ENCODE measurements at regions not wholly inside any gene's neighbourhood (a gene's known extent, or its start where the extent isn't known, plus 50 kb on each side); places are given as distances from the start of the nearest gene placed in this dataset.
A peak's percentile ranks its signal among the peaks of the same experiment; 100 is the strongest.
"Not testable (repeated sequence)": the region's sequence is repeated elsewhere in the genome, so short reads cannot be mapped to it uniquely, and the experiment has no call there.

DNA sequence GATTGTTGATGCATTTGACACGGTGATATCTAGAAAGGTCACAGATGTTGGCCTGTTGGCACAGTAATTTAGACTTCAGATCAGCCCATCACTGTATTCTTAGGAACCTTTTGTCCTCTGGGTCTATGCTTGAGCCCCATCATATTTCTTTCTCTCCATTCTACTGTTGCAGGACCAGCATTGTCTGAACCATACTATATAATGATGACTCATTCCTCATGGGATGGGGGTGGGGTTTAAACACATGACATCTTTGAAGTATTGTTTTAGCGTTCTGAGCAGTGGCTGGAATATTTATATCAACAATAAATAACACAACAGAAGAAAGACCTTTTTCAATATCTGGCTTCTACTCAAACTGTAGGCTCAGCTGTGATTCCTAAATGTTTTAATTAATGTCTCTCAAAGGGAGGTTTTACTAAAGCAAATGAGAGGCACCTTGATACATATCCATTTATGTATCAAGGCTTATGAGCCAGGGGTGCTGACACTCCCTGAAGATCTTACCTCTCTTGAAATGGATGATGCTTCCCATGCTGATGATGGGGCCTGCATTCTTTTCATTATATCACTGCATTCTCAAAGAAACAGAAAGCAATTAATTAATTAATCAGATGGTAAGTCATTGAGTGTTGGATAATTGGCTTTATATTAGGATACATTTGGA is 379.0 kb upstream of the GOT2 start:
- DNase-seq (ENCODE audit: low spot score) = no peak

DNA sequence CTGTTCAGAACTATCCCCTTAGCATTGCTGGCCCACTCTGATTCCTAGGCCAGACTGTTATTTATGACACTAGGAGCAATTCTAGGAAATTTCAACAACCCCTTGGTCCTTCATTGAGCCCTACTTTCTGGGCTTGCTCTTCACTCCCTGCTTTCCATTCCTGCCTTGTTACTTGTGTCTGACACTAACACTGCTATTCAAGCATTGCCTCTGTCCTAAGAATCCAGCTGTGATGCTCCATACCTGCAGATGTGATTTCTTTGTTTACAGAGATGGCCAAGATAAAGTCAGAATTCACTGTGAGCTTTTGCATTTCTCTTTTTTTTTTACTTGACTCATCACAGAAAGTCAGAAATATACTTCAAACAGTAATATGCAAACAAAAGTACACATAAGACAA is 377.2 kb upstream of the GOT2 start:
- DNase-seq (ENCODE audit: low spot score) = no peak

DNA sequence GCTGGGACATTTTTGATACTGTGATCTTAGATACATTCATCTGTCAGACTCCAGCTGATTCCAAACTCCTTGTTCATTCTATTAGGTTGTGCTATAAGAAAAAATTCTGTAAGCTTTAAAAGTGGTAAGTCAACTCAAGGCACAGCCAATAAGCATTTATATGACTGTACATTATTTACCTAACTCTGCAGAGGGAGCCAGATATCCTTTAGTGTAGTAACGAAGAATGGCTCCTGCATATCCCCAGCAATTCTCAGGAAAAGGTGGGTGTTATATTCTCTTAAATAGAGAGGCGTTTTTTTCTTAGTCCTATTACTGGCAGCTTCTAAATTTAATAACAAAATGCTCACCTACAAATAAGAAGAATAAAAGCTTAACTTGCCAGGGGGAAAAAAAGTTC is 374.3 kb upstream of the GOT2 start:
- no peak for DNase-seq (ENCODE audit: low spot score)

DNA sequence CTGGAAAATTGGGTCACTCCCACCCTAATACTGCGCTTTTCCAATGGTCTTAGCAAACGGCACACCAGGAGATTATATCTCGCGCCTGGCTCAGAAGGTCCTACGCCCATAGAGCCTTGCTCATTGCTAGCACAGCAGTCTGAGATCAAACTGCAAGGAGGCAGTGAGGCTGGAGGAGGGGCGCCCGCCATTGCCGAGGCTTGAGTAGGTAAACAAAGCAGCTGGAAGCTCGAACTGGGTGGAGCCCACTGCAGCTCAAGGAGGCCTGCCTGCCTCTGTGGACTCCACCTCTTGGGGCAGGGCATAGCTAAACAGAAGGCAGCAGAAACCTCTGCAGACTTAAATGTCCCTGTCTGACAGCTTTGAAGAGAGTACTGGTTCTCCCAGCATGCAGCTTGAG is 362.6 kb upstream of the GOT2 start:
- not testable (repeated sequence) for DNase-seq (ENCODE audit: low spot score)

DNA sequence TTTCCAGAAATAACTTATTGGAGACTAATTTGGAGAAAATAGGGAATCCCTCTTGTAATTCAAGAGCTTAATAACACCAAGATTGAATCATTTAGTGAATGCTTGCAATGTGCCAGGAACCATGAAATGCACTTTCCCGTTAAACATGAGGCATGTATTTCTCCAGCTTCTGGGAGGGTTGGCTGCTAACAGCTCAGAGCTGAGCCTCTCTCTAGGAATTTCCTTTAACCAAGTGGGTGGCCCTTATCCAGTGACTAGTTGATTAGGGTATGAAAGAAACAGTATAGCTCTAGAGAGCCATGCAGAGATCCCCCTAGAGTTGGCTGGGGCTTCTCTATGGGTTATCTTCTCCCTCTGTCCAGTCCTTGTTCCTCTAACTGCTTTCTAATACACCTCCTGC is 356.4 kb upstream of the GOT2 start:
- DNase-seq (ENCODE audit: low spot score) = no peak

DNA sequence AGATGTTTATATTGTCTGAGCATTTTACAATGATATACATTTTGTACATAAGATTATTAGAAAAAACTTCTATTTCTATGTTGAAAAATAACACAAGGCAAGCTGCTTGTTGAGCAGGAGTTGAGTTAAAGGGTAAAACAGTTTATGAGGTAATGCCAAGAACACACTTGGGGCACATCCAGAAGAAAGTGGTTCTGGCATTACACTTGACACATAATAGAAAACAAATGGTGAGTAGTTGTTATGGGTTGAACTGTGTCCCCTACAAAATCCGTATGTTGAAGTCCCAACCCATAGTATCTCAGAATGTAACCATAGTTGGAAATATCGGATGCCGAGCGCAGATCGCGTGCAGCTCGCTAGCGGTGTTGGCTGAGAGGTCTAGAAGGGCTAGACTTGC is 354.3 kb upstream of the GOT2 start:
- no peak for DNase-seq (ENCODE audit: low spot score)

DNA sequence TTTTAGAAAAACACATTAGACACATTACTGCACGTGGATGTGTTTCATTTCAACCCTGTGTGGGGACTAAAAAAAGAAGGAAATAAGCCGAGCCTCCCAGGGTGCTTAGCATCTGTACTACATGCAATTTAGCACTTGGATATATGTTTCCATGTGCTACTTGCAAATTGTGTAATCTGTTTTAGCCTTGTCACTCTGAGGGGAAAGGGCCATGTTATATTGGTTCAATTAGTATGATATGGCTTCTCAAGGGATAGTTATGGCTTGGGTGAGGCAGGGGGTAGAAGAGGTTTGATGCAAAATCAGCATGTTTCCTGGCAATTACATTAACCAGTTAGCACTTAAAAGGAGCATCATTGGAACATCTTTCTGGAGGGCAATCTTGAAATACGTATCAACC is 353.5 kb upstream of the GOT2 start:
- no peak for DNase-seq (ENCODE audit: low spot score)

DNA sequence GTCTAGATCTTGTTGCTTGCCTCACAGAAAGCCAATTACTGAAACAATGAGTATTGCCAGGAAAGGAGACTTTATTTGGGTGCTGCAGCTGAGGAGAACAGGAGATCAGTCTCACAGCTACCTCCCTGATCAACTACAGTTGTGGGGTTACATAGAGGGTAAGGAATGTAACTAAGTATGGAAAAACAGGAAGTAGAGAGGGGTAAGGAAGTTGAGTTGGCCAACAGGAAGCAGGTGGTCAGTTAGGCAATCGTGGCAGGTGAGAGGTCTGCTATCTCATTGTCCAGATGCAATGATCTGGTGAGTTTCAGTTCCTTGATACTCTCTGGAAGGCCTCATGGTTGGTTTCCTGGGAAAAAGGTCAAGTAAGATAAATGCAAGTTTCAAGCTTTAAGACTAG is 333.1 kb upstream of the GOT2 start:
- DNase-seq (ENCODE audit: low spot score) = peak; percentile 31

DNA sequence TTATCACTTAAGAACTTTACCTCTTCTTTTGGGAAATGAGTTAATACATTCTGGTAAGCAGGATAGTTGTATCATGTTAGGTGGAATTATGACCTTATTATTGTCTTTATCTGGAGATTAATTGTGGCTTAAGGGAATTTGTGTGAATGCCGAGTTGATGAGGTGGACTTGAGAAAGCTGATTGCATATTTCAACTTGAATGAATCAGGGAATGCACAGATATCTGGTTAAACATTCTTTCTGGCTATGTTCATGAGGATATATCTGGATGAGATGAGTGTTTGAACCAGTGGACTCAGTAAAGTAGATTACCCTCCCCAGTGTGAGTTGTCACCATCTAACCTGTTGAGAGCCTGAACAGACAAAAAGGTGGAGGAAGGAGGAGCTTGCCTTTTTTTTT is 326.1 kb upstream of the GOT2 start:
- DNase-seq (ENCODE audit: low spot score) = peak; percentile 50

DNA sequence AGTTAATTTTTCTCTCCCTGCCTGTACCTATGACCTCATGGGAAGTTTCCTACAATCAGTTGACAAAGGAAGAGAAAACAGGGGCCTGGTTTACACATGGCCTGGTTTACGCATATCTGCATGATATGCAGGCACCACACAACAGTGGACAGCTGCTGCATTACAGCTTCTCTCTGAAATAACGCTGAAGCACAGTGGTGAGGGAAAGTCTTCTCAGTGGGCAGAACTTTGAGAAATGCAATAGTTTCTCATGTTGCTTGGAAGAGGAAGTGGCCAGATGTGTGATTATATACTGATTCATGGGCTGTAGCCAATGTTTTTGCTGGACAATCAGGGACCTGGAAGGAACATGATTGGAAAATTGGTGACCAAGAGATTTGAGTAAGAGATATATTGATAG is 324.1 kb upstream of the GOT2 start:
- DNase-seq (ENCODE audit: low spot score) = no peak

DNA sequence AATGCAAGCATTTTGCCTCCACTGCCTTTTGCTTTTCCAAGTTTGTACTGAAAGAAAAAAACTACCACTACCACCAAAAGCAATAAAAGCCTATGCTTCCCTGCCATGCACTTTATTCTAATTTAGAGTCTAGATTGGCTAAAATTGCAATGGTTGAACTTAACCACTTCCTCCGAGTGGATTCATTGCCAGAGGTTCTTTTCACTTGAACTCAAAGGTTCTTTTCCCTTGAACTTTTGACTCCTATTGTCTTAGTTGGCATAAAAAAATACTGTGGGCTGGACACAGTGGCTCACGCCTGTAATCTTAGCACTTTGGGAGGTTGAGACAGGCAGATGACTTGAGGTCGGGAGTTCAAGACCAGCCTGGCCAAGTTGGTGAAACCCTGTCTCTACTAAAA is 319.8 kb upstream of the GOT2 start:
- DNase-seq (ENCODE audit: low spot score) = no peak

DNA sequence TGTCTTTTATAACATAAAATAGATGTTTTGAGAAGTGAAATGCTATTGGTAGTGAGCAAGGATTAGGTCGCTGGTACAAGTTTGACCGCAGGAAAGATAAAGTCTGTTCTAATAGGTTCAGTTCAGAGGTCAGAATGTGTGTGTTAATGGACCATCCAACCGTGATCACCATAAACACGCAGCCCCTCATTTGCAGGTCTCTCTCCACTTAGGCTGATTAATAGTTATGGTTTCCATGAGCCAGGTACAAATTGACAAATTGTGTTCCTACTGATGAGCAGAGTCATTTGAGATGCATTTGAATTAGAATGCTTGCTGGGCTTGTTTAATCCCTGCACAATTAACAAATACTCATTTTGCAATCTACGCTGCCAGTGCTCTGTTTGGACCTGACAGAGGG is 318.1 kb upstream of the GOT2 start:
- DNase-seq (ENCODE audit: low spot score) = no peak

DNA sequence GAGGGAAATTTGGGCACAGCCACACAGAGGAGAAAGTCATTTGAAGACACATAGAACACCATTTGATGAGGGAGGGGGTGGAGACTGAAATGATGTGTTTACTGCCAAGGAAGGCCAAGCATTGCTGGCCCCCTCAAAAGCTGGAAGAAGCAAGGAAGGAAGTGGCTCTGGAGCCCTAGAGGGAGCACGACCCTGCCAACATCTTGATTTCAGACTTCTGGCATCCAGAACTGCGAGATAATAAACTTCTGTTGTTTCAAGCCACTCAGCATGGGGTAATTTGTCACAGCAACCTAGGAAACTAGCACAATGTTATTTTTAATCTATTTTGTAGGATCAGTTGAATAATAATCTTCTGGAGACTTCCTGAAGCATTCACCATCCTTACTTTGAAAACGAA is 314.8 kb upstream of the GOT2 start:
- DNase-seq (ENCODE audit: low spot score) = no peak

DNA sequence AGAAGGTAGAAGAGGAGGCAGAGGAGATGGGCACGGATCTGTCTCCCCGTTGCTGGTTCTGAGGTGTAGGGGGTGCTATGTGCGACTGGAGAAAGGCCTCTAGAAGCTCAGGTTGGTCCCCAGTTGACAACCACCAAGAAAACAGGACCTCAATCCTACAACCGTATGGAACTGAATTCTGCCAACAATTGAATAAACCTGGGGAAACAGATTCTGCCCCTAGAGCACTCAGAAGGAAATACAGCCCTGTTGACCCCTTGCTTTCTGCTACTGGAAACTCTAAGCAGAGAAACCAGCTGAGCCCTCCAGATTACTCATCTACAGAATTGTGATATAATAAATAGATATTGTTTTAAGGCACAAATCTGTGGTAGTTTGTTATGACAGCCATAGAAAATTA is 313.0 kb upstream of the GOT2 start:
- peak; percentile 10 for DNase-seq (ENCODE audit: low spot score)

DNA sequence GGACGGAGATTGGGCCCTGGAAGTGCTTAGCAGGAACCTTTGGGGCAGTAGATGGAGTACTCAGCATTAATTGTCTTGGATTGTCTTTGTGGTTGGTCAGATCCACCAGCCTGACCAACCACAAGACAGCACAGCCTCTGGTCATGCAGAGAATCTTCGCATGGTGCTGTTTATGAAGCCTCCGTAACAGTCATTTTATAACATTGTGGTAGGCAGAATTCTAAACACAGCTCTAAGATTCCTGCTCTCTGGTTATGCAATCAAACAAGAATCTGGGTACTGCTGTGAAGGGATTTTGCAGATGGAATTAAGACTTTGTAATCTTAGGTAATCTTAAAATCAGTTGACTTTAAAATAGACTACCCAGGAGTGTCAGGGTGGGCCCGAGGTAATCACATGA is 312.2 kb upstream of the GOT2 start:
- DNase-seq (ENCODE audit: low spot score) = no peak

DNA sequence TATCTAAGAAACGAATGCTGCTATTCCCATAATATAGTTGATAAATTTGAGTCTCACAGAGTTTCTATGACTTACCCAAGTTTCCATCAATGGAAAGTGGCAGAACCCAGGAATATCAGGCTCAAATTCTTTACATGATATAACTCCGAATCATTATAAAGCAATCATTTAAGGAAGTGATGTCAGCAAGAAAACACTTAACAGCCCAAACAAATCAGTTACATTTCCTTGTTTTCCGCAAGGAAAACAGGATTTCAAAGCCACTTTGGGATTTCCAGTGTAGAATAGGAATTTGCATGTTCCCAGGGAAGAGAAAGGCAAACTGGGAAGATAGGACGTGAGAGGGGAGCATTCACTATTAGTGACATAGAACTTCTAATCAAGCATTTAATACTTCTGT is 311.4 kb upstream of the GOT2 start:
- DNase-seq (ENCODE audit: low spot score) = no peak

DNA sequence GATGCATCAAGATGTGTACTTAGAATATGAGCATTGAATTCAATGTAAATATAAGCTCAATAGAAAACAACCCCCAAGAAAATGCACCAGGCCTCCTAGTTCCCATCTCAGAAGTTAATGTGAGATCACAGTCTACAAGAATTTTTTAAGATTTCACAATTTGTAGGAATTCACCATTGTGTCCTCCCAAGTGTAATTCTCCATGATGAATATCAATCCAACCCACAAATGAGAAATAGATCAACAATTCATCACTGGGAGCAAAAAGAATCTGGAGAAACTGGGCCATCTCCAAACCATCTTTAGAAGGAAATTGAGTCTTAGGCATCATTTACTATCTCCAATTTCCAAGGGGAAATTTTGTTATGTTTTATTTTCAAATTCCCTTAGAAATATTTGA is 310.5 kb upstream of the GOT2 start:
- no peak for DNase-seq (ENCODE audit: low spot score)

DNA sequence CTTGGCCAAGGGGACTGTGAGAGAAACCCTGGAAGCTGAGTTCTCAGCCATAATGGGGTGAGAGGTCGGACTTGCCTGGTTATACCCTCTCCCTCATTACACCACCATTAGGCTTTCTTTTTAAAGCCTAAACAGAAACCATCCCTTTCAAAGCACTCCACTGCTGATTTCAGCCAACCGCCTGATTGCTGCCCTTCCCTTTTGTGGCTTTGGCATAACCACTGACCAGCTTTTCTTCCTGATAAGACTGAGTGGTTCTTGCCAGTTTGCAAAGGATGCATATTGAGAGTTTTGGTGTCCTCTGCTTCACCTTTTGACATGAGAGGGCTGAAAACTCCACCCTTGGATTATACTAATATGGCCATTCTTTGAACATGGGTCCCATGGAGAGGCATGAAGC is 308.2 kb upstream of the GOT2 start:
- no peak for DNase-seq (ENCODE audit: low spot score)

DNA sequence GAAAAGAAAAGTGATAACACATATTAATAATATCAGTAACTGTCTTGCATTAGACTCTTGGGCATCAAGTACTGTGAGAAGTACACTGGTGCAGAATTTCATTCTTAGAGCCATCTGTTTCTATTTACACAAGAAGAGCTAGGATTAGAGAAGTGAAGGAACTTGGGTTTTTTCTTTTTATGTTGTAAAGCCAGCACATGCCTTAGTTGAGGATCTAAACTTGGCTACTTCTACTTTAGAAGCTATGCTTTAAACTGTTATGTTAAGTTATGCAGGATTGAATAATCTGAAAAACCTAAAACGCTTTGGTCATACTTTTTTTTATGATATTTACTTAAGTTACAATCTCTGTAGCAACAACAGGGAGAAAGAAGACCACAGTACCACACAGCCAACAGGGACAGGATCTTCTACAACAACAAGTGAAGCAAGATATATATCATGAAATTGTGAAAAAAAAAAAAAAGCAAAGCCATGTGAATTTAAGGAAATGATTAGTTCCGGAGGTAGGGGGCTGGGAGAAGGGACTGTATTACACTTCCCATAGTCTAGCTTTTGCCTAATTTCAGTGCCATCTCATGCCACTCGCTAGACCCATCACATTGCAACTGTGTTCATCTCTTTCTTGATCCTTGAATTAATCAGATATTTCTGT is 305.1 kb upstream of the GOT2 start:
- no peak for DNase-seq (ENCODE audit: low spot score)

DNA sequence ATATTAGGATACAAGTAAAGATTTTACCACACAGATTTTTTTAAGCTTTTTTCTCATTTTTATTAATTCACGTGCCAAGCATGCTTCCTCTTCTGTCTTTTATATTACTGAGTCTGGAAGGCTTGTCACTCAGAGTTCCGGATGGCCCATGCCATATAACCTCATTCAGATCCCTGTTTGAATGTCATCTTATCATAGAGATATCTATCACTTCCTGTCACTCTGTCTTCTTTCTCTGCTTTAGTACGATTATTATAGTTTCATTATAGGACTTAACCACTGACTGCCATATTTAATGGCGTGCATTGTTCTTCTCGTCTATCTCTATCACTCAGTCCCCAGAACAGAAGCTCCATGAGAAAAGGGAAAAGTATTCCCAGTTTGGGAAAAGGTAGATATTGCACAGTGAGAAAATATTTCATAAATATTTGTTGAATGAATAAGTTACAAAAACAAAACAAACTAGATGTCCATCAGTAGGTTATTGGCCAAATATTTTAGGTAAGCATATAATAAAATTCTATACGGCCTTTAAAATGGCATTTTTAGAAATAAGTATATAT is 296.9 kb upstream of the GOT2 start:
- DNase-seq (ENCODE audit: low spot score) = no peak

DNA sequence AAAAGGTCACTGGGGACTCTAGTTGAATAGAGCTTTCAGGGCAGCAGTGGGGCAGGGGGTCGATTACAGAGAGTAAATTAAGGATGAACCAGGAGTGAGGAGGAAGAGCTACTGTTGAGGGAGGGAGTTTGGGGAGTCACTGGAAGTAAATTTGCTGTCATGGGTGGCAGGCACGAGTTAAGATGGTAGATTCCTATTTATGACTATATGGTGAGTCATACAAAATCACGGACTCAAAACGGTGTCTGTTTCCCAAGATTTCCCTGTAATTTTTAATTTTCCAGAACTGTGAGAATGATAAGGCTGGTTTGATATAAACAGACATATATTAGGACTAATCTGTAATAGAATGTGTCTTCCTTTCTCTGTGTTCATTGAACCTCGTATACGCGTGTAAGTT is 287.6 kb upstream of the GOT2 start:
- DNase-seq (ENCODE audit: low spot score) = peak; percentile 55

DNA sequence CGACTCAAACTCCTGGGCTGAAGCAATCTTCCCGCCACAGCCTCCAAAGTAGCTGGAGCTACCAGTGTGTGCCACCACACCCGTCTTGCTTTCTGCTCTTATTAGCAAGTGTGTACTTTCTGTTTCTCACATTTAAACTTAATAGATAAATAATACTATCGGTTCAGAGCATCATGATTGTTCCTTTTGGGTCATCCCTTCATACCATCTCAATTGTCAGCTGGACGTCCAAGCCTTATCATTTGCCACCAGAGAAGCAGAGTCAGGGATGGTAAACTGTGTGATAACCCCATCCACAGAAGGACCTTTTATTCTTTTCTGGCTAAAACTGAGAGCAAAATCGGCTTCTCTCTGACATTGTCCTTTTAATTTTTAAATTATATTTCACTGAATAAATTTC is 279.8 kb upstream of the GOT2 start:
- DNase-seq (ENCODE audit: low spot score) = no peak

DNA sequence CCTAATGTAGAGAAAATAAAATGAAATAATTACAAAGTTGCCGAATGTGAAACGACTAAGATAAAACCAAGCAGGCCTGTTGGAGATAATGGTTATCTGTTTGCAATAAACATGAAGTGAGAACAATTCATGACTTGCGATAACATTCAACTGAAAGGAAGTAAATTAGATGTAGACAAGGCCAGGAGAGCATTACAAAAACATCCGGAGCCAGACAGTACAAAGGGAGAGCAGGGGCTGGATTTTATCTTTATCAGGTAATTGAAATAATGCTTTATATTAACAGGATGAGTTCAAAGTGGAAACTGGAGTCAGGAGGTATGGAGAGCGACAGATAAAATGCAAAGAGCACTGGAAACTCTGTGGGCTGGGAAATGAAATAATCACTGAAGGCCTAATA is 265.6 kb upstream of the GOT2 start:
- DNase-seq (ENCODE audit: low spot score) = no peak

DNA sequence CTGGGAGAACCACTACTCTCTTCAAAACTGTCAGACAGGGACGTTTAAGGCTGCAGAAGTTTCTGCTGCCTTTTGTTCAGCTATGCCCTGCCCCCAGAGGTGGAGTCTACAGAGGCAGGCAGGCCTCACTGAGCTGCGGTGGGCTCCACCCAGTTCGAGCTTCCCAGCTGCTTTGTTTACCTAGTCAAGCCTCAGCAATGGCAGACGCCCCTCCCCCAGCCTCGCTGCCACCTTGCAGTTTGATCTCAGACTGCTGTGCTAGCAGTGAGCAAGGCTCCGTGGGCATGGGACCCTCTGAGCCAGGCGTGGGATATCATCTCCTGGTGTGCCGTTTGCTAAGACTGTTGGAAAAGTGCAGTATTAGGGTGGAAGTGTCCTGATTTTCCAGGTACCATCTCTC is 258.6 kb upstream of the GOT2 start:
- DNase-seq (ENCODE audit: low spot score) = not testable (repeated sequence)

All from A172 (cell line).